Hepatocyte (in vitro differentiated cells): ENCODE measurements at regions not wholly inside any gene's neighbourhood (a gene's known extent, or its start where the extent isn't known, plus 50 kb on each side); places are given as distances from the start of the nearest gene placed in this dataset.

ENCODE experiments used
- DNase-seq: peaks from one replicate; pipeline ENCODE4 v3.0.0-alpha.2; 2016; ENCODE audit warnings: low spot score
- H2AFZ ChIP-seq: fragments of 200-600 bp; sonication (generic); 2 replicates; pipeline ENCODE4 v1.6.0; 2016; ENCODE audit warnings: antibody characterized with exemption, mild to moderate bottlenecking
- H3K27ac ChIP-seq: fragments of 200-600 bp; sonication (generic); 2 replicates; pipeline ENCODE4 v1.5.1; 2016; ENCODE audit warnings: mild to moderate bottlenecking
- H3K27me3 ChIP-seq: fragments of 200-600 bp; sonication (generic); 2 replicates; pipeline ENCODE4 v1.6.1; 2016
- H3K36me3 ChIP-seq: fragments of 200-600 bp; sonication (generic); replicated peaks from 2 replicates; pipeline ENCODE4 v1.5.1; 2016; ENCODE audit warnings: low read depth; ENCODE audit not compliant: insufficient read depth
- H3K4me1 ChIP-seq: fragments of 200-600 bp; sonication (generic); 2 replicates; pipeline ENCODE4 v1.5.1; 2016; ENCODE audit warnings: mild to moderate bottlenecking, moderate library complexity; ENCODE audit not compliant: insufficient read depth
- H3K4me2 ChIP-seq: fragments of 200-600 bp; sonication (generic); 2 replicates; pipeline ENCODE4 v1.6.0; 2016
- H3K4me3 ChIP-seq: fragments of 200-600 bp; sonication (generic); 2 replicates; pipeline ENCODE4 v1.5.1; 2016; ENCODE audit warnings: mild to moderate bottlenecking
- H3K79me2 ChIP-seq: fragments of 200-600 bp; sonication (generic); 2 replicates; pipeline ENCODE4 v1.6.0; 2017; ENCODE audit warnings: mild to moderate bottlenecking
- H3K9me2 ChIP-seq: fragments of 200-600 bp; sonication (generic); replicated peaks from 2 replicates; pipeline ENCODE4 v1.6.0; 2017; ENCODE audit warnings: mild to moderate bottlenecking; ENCODE audit not compliant: insufficient read depth
- H3K9me3 ChIP-seq: fragments of 200-600 bp; sonication (generic); 2 replicates; pipeline ENCODE4 v1.5.1; 2016; ENCODE audit warnings: low read depth, mild to moderate bottlenecking
- H4K20me1 ChIP-seq: fragments of 200-600 bp; sonication (generic); 2 replicates; pipeline ENCODE4 v1.6.0; 2016; ENCODE audit warnings: mild to moderate bottlenecking; ENCODE audit not compliant: insufficient read depth, poor library complexity, severe bottlenecking
- EZH2 ChIP-seq: fragments of 200-600 bp; sonication (generic); IDR thresholded peaks from 2 replicates; pipeline ENCODE4 v1.6.1; 2016; ENCODE audit warnings: antibody characterized with exemption, mild to moderate bottlenecking, borderline replicate concordance
- EZH2phosphoT487 ChIP-seq: fragments of 200-600 bp; sonication (generic); IDR thresholded peaks from one replicate; pipeline ENCODE4 v1.6.1; 2018; ENCODE audit warnings: antibody characterized with exemption, mild to moderate bottlenecking, low read depth, moderate library complexity; ENCODE audit not compliant: unreplicated experiment, severe bottlenecking
- WGBS: methylation state at CpG from one replicate; pipeline ENCODE4 v1.1.6; 2016; ENCODE audit warnings: low lambda C conversion rate; ENCODE audit errors: missing lambda C conversion rate; 5-methylcytosine and 5-hydroxymethylcytosine counted together
- TF ChIP-seq, protein P1 (sequence below): fragments of 200-600 bp; sonication (generic); IDR thresholded peaks from 2 replicates; pipeline ENCODE4 v1.5.1; 2016; ENCODE audit warnings: antibody characterized with exemption, mild to moderate bottlenecking; ENCODE audit not compliant: poor library complexity

DNA sequence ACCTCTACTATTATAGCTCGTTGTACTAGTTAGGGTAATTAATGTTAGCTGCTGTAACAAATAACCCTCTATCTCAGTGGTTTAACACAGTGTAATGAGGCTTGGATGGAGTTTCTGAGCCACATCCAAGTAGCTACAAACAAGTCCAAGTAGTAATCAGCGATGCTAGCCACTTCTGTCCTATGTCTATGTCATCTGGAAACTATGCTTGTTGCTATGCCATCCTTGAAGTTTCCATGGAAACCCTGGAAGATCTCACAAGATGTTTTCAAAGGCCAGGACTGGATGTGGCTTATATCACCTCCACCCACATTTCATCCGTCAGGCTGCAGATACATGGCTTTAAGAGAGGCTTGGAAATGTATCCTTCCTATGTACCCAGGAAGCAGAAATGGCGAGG, 422.1 kb downstream of the AACS start:
- H3K79me2 ChIP-seq: no peaks in the 10 kb centered on the region
- H3K27ac ChIP-seq: no peak overlapping the region
- no peaks in the 10 kb centered on the region for H3K9me3 ChIP-seq
- H2AFZ ChIP-seq: no peak overlapping the region
- H3K4me2 ChIP-seq: no peak overlapping the region
- no peaks in the 10 kb centered on the region for H3K36me3 ChIP-seq
- no peaks in the 10 kb centered on the region for H3K27me3 ChIP-seq
- H3K4me3 ChIP-seq: no peak overlapping the region
- no peaks in the 10 kb centered on the region for H3K4me1 ChIP-seq
- no peak for DNase-seq
- no peaks in the 10 kb centered on the region for H4K20me1 ChIP-seq
- no peaks in the 10 kb centered on the region for H3K9me2 ChIP-seq
- WGBS: 82% methylated on average over 4 of the region's 4 CpGs
- TF ChIP-seq EZH2 (no peak), EZH2phosphoT487 (no peak)
- TF ChIP-seq, protein P1, sequence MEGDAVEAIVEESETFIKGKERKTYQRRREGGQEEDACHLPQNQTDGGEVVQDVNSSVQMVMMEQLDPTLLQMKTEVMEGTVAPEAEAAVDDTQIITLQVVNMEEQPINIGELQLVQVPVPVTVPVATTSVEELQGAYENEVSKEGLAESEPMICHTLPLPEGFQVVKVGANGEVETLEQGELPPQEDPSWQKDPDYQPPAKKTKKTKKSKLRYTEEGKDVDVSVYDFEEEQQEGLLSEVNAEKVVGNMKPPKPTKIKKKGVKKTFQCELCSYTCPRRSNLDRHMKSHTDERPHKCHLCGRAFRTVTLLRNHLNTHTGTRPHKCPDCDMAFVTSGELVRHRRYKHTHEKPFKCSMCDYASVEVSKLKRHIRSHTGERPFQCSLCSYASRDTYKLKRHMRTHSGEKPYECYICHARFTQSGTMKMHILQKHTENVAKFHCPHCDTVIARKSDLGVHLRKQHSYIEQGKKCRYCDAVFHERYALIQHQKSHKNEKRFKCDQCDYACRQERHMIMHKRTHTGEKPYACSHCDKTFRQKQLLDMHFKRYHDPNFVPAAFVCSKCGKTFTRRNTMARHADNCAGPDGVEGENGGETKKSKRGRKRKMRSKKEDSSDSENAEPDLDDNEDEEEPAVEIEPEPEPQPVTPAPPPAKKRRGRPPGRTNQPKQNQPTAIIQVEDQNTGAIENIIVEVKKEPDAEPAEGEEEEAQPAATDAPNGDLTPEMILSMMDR: no peak

DNA sequence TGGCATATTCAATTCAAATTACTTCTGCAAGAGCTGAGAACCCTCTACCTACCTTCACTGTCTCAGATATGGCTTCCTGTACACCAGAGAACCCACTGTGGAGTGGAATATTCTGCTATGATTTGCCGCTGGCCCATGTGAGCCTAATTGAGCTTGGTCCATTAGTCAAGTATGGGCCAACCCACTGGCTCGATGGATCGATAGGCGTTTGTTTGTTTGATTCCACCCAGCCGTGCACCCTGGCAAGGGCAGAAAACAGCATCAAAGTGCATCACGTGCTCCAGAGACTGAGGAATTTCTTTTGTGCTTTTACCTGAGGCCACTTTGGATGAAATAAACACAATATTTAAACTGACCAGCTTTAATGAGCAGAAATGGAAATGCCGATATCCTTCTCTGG, 426.3 kb downstream of the AACS start:
- 89% methylated on average over 7 of the region's 7 CpGs for WGBS
- TF ChIP-seq EZH2 (no peak), EZH2phosphoT487 (no peak)
- TF ChIP-seq, protein P1: no peak
- H3K79me2 ChIP-seq: no peaks in the 10 kb centered on the region

DNA sequence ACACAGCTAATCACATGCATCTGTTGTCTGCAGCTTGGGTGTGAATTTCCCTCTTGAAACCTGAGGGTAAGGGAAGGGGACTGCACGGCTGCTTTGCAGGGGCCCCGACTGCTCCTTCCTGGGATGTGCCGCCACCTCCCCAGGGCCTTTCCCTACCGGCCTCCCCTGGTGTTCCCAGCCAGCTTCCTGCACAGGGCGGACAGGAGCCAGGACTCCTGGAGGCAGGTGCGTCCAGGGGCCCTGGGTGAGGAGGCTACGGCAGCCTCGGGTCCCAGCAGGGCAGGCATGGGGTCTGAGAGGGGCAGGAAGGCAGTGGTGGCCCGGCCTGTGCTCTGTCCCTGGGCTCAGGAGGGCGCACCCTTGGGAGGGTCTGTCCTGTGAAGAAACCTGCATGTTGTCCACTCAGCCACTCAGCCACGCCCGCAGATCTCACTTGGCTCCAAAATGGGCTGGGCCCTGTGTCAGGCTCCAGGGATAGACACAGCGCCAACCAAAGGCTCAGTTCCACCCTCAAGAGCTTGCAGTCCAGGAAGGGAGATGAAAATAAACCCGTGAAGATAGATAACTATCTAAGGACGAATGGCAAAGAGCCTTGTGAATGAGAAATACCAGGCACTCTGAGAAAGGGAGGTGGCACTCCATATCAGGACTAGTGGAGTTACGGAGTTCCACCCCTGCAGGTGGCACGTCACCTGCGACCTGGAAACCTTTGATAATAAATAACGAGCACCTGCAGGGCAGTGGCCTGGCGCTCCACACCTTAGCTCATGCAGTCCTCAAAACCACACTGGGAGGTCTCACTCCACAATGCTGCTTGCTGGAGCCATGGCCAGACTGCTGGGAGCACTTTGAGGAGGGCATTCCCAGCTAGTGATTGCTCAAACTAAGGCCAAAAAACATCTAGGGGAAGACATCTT, 427.4 kb downstream of the AACS start:
- no peak overlapping the region for H3K4me2 ChIP-seq
- TF ChIP-seq EZH2 (no peak), EZH2phosphoT487 (no peak)
- TF ChIP-seq, protein P1: no peak
- 84% methylated on average over 20 of the region's 20 CpGs for WGBS
- H3K36me3 ChIP-seq: no peaks in the 10 kb centered on the region
- H3K27ac ChIP-seq: no peak overlapping the region
- H3K4me1 ChIP-seq: no peaks in the 10 kb centered on the region
- no peaks in the 10 kb centered on the region for H3K27me3 ChIP-seq
- no peak for DNase-seq
- no peaks in the 10 kb centered on the region for H3K9me2 ChIP-seq
- H3K79me2 ChIP-seq: no peaks in the 10 kb centered on the region
- no peaks in the 10 kb centered on the region for H3K9me3 ChIP-seq
- H2AFZ ChIP-seq: no peak overlapping the region
- H4K20me1 ChIP-seq: no peaks in the 10 kb centered on the region
- no peak overlapping the region for H3K4me3 ChIP-seq

More for the DNA sequence above, 426.3 kb downstream of the AACS start:
- no peaks in the 10 kb centered on the region for H3K36me3 ChIP-seq
- H3K27ac ChIP-seq: no peak overlapping the region
- H2AFZ ChIP-seq: no peak overlapping the region
- no peaks in the 10 kb centered on the region for H3K27me3 ChIP-seq
- H3K9me3 ChIP-seq: no peaks in the 10 kb centered on the region
- H3K4me3 ChIP-seq: no peak overlapping the region
- H3K9me2 ChIP-seq: no peaks in the 10 kb centered on the region
- H4K20me1 ChIP-seq: no peaks in the 10 kb centered on the region
- no peak for DNase-seq
- no peaks in the 10 kb centered on the region for H3K4me1 ChIP-seq
- H3K4me2 ChIP-seq: no peak overlapping the region
